ENCODE measurements at regions not wholly inside any gene's neighbourhood (a gene's known extent, or its start where the extent isn't known, plus 50 kb on each side); places are given as distances from the start of the nearest gene placed in this dataset.

GRCh38 chr16:7171151-7171550 lies 161.5 kb upstream of the RBFOX1 start:
- 0 to 93% (median 55%) methylated on average over 1 to 3 of the region's 3 CpGs; no CpG with 5 or more reads in 3 of the 10 experiments for WGBS, 10 experiments
- Histone ChIP-seq H3K27ac (no peak overlapping the region), H3K4me3 (no peak overlapping the region), H3K4me1 (replicated peaks in 1 of 2) (peaks cover 0 to 27% of the 10 kb centered on the region in 2 donors)
- in situ Hi-C loops (cut with MboI; ENCODE audit: low pct_unique_long_range_greater_than_20kb in 2 of 9, low sequenced_read_pairs in 9 of 9, unreplicated experiment in 9 of 9) = no loop called here
- ATAC-seq (replicated peaks in 6 of 8) = no peak

DNA sequence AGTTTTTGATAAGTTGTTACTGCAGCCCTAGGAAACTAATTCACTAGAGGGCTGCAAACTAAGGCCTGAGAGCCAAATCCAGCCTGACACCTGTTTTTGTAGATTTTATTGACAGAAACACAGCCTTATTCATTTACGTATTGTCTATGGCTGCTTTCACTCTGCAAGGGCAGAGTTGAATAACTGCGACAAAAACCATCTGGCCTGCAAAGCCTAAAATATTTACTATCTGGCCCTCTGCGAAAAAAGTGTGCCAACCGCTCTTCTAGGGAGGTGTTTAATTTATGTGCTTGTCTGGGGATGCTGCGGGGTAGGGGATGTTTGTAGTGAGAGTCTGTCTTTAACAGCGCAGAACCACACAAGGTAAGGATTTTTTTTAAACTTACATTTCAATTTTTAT lies 165.0 kb upstream of the RBFOX1 start:
- in situ Hi-C loops (cut with MboI; ENCODE audit: low pct_unique_long_range_greater_than_20kb in 2 of 9, low sequenced_read_pairs in 9 of 9, unreplicated experiment in 9 of 9) = no loop called here
- WGBS, 10 experiments = 0 to 69% (median 52%) methylated on average over 2 to 5 of the region's 6 CpGs; no CpG with 5 or more reads in 2 of the 10 experiments
- no peak overlapping the region for H3K4me3 ChIP-seq
- no peak overlapping the region for H3K27ac ChIP-seq
- ATAC-seq (replicated peaks in 6 of 8) = no peak
- peaks cover 0 to 26% of the 10 kb centered on the region in 2 donors for H3K4me1 ChIP-seq (replicated peaks in 1 of 2)

DNA sequence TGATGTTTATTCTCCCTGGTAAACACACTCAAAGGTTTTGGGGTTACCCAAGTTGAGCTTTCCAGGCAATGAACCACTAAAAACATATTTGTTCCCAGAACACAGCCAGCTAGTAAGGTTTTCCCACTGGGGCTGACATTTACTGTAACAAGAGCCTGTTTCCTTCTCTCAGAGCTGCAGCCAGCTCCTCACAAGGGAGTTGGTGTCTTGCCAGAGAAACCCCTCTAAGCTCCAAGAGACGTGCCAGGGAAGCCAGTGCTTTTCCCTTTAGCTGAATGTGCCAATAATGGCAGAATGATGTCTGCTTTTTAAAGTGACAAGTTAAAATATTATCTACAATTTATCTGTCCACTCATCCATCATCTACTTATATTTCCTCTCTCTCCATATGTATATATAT lies 170.8 kb upstream of the RBFOX1 start:
- no peaks in the 10 kb centered on the region for H3K4me1 ChIP-seq (replicated peaks in 1 of 2)
- in situ Hi-C loops (cut with MboI; ENCODE audit: low pct_unique_long_range_greater_than_20kb in 2 of 9, low sequenced_read_pairs in 9 of 9, unreplicated experiment in 9 of 9) = no loop called here
- H3K4me3 ChIP-seq = no peak overlapping the region
- 40 to 60% methylated on average over 1 of the region's 1 CpG; no CpG with 5 or more reads in 8 of the 10 experiments for WGBS, 10 experiments
- ATAC-seq (replicated peaks in 6 of 8) = no peak
- no peak overlapping the region for H3K27ac ChIP-seq

- no peak overlapping the region for H3K27ac ChIP-seq
- in situ Hi-C loops (cut with MboI; ENCODE audit: low pct_unique_long_range_greater_than_20kb in 2 of 9, low sequenced_read_pairs in 9 of 9, unreplicated experiment in 9 of 9) = no loop called here
- H3K4me1 ChIP-seq (replicated peaks in 1 of 2) = no peaks in the 10 kb centered on the region
- no peak overlapping the region for H3K4me3 ChIP-seq
- no peak for ATAC-seq (replicated peaks in 6 of 8)
- 4 to 71% (median 23%) methylated on average over 3 of the region's 3 CpGs for WGBS, 10 experiments
Observed at GRCh38 chr16:7160093-7160492, 172.6 kb upstream of the RBFOX1 start.

DNA sequence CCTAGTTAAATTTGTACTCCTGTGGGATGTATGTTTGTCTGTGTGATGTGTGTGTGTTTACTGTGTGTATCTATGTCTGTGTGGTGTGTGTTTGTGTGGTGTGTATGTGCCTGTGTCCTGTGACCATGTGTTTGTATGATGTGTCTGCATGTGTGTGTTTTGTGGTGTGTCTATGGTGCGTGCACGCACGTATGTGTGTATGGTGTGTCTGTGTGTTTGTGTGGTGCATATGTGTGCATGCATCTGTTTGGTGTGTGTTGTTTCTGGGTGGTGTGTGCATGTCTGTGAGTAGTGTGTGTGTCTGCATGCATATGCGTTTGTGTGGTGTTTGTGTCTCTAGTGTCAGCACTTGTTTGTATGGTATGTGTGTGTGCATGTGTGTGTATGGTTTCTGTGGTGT lies 174.2 kb upstream of the RBFOX1 start:
- WGBS, 10 experiments = 0 to 94% (median 10%) methylated on average over 1 to 3 of the region's 4 CpGs; no CpG with 5 or more reads in 7 of the 10 experiments
- ATAC-seq (replicated peaks in 6 of 8) = no peak
- Histone ChIP-seq H3K27ac (no peak overlapping the region), H3K4me1 (replicated peaks in 1 of 2) (no peaks in the 10 kb centered on the region), H3K4me3 (no peak overlapping the region)
- in situ Hi-C loops (cut with MboI; ENCODE audit: low pct_unique_long_range_greater_than_20kb in 2 of 9, low sequenced_read_pairs in 9 of 9, unreplicated experiment in 9 of 9) = no loop called here

- H3K4me3 ChIP-seq = no peak overlapping the region
- in situ Hi-C loops (cut with MboI; ENCODE audit: low pct_unique_long_range_greater_than_20kb in 2 of 9, low sequenced_read_pairs in 9 of 9, unreplicated experiment in 9 of 9) = no loop called here
Observed at GRCh38 chr16:7150230-7150629, 182.4 kb upstream of the RBFOX1 start.

GRCh38 chr16:7148606-7149005 lies 184.0 kb upstream of the RBFOX1 start:
- ATAC-seq (replicated peaks in 6 of 8) = peak in 1 of 8 experiments; percentile 32
- in situ Hi-C loops (cut with MboI; ENCODE audit: low pct_unique_long_range_greater_than_20kb in 2 of 9, low sequenced_read_pairs in 9 of 9, unreplicated experiment in 9 of 9) = no loop called here
- 0 to 69% (median 37%) methylated on average over 1 to 5 of the region's 6 CpGs; no CpG with 5 or more reads in 1 of the 10 experiments for WGBS, 10 experiments

More at GRCh38 chr16:7150230-7150629, 182.4 kb upstream of the RBFOX1 start:
- 0 to 80% (median 39%) methylated on average over 1 to 7 of the region's 7 CpGs for WGBS, 10 experiments
- no peak for ATAC-seq (replicated peaks in 6 of 8)
- Histone ChIP-seq H3K27ac (no peak overlapping the region), H3K4me1 (replicated peaks in 1 of 2) (no peaks in the 10 kb centered on the region)

GRCh38 chr16:7140899-7141298 lies 191.7 kb upstream of the RBFOX1 start:
- WGBS, 10 experiments = 0 to 89% (median 37%) methylated on average over 1 to 4 of the region's 5 CpGs; no CpG with 5 or more reads in 4 of the 10 experiments
- no peak overlapping the region for H3K27ac ChIP-seq
- in situ Hi-C loops (cut with MboI; ENCODE audit: low pct_unique_long_range_greater_than_20kb in 2 of 9, low sequenced_read_pairs in 9 of 9, unreplicated experiment in 9 of 9) = no loop called here
- H3K4me3 ChIP-seq = no peak overlapping the region
- H3K4me1 ChIP-seq (replicated peaks in 1 of 2) = peaks cover 0 to 15% of the 10 kb centered on the region in 2 donors
- ATAC-seq (replicated peaks in 6 of 8) = peak in 5 of 8 experiments; percentile 25 to 69 (median 50)

More at GRCh38 chr16:7148606-7149005, 184.0 kb upstream of the RBFOX1 start:
- H3K4me1 ChIP-seq (replicated peaks in 1 of 2) = peaks cover 0 to 13% of the 10 kb centered on the region in 2 donors
- H3K27ac ChIP-seq = no peak overlapping the region
- no peak overlapping the region for H3K4me3 ChIP-seq

DNA sequence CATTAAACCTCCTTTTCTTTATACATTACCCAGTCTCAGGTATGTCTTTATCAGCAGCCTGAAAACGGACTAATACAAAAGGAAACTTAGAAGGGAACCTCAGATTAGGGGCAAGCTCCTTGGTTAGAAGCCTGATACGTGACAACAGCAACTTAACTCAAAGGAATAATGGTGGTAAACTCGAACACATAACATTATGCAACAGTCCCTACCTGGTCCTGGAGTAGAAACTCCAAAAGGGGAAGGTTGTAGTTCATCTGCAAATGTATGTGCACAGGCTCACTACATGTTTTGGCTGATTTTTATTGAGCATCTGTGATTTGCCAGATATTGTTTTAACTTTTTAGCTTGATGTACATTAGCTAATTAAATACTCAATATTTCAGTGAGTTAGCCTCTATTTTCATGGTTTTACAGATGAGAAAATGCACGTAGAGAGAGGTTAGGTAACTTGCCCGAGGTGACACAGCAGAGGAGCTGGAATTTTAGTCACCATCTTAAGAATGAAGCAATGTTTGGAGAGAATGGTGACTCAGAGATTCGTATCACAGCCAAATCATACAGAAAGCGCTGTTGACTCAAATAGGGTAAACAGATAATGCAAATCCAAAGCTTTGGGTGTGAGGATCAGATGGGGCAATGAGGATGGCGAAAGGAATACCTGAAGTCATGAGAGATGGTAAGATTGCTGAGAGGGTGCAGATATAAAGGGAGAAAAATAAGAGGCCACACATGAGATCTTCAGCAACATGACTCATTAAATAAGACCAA lies 194.9 kb upstream of the RBFOX1 start:
- Histone ChIP-seq H3K4me3 (no peak overlapping the region), H3K27ac (no peak overlapping the region), H3K4me1 (replicated peaks in 1 of 2) (peaks cover 0 to 30% of the 10 kb centered on the region in 2 donors)
- WGBS, 10 experiments = 2 to 70% (median 13%) methylated on average over 2 to 8 of the region's 8 CpGs
- no peak for ATAC-seq (replicated peaks in 6 of 8)
- in situ Hi-C loops (cut with MboI; ENCODE audit: low pct_unique_long_range_greater_than_20kb in 2 of 9, low sequenced_read_pairs in 9 of 9, unreplicated experiment in 9 of 9) = no loop called here

DNA sequence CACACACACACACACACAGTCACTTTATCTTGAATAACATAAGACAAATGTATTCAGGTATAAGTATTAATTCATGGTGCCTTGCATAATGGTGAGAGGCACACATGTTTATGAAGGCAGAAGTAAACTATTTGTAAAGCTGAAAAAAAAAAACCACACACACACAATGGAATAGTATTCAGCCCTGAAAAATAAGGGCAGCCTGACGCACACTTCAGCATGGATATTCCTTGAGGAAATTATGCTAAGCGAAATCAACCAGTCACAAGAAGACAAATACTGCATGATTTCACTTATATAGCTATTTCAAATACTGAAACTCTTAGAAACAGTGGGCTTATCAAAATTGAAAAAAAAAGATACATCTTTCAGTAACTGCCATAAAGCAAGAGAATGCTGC lies 200.2 kb upstream of the RBFOX1 start:
- in situ Hi-C loops (cut with MboI; ENCODE audit: low pct_unique_long_range_greater_than_20kb in 2 of 9, low sequenced_read_pairs in 9 of 9, unreplicated experiment in 9 of 9) = no loop called here
- 0 to 100% (median 50%) methylated on average over 1 to 2 of the region's 2 CpGs; no CpG with 5 or more reads in 3 of the 10 experiments for WGBS, 10 experiments
- H3K4me3 ChIP-seq = no peak overlapping the region
- H3K27ac ChIP-seq = no peak overlapping the region
- H3K4me1 ChIP-seq (replicated peaks in 1 of 2) = peaks cover 0 to 29% of the 10 kb centered on the region in 2 donors
- no peak for ATAC-seq (replicated peaks in 6 of 8)

DNA sequence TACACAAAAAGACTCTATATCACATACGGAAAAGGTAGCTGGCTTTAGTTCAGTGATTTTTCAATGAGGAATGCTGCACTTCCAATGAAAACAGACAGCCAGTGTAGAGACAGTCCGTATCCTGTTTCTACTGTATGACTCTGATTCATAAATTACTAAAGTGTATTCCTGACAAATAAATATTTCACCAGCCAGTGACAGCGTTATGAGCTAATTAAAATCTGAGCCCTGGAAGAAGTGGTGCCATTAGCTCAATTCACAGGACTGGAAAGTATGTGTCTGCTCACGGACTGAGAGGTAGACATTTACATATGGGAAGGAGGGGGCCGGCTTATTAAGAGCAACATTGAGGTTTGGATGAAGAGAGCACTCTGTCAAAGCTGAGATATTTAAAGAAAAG lies 207.9 kb upstream of the RBFOX1 start:
- peak in 3 of 8 experiments; percentile 81 to 83 (median 82) for ATAC-seq (replicated peaks in 6 of 8)
- WGBS, 10 experiments = 2 to 36% (median 22%) methylated on average over 3 to 5 of the region's 5 CpGs; no CpG with 5 or more reads in 3 of the 10 experiments
- Histone ChIP-seq H3K4me3 (no peak overlapping the region), H3K27ac (no peak overlapping the region), H3K4me1 (replicated peaks in 1 of 2) (peaks cover 0 to 18% of the 10 kb centered on the region in 2 donors)
- in situ Hi-C loops (cut with MboI; ENCODE audit: low pct_unique_long_range_greater_than_20kb in 2 of 9, low sequenced_read_pairs in 9 of 9, unreplicated experiment in 9 of 9) = no loop called here

- in situ Hi-C loops (cut with MboI; ENCODE audit: low pct_unique_long_range_greater_than_20kb in 2 of 9, low sequenced_read_pairs in 9 of 9, unreplicated experiment in 9 of 9) = no loop called here
- 0% methylated on average over 1 of the region's 2 CpGs; no CpG with 5 or more reads in 9 of the 10 experiments for WGBS, 10 experiments
- H3K27ac ChIP-seq = no peak overlapping the region
- peak in 1 of 8 experiments; percentile 12 for ATAC-seq (replicated peaks in 6 of 8)
- H3K4me1 ChIP-seq (replicated peaks in 1 of 2) = peaks cover 0 to 18% of the 10 kb centered on the region in 2 donors
- no peak overlapping the region for H3K4me3 ChIP-seq
Observed at GRCh38 chr16:7124242-7124641, 208.4 kb upstream of the RBFOX1 start.

DNA sequence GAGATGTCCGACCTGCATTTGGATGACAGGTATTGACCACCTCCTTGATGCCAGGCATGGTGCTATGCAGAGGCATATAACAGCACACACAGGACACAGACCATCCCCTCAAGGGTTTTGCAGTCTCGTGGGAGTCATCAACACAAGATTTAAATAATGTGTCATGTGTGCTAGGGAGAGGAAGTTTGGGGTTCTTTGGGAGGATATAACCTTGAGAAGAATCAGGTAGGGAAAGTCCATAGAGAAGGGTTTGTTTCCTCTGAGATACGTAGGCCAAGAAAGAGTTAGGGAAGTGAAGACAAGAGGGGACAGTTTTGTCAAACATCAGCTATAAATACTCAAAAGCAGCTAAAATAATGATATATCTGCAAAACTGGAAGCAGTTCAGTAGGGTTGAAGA lies 215.9 kb upstream of the RBFOX1 start:
- Histone ChIP-seq H3K4me3 (no peak overlapping the region), H3K27ac (no peak overlapping the region), H3K4me1 (replicated peaks in 1 of 2) (peaks cover 0 to 33% of the 10 kb centered on the region in 2 donors)
- ATAC-seq (replicated peaks in 6 of 8) = no peak
- in situ Hi-C loops (cut with MboI; ENCODE audit: low pct_unique_long_range_greater_than_20kb in 2 of 9, low sequenced_read_pairs in 9 of 9, unreplicated experiment in 9 of 9) = no loop called here
- 0 to 89% (median 11%) methylated on average over 1 to 3 of the region's 3 CpGs; no CpG with 5 or more reads in 2 of the 10 experiments for WGBS, 10 experiments

Data from motor neuron (in vitro differentiated cells).